HepG2 (cell line): ENCODE measurements at regions not wholly inside any gene's neighbourhood (a gene's known extent, or its start where the extent isn't known, plus 50 kb on each side); places are given as distances from the start of the nearest gene placed in this dataset.
A peak's percentile ranks its signal among the peaks of the same experiment; 100 is the strongest.

ENCODE experiments used
- FOXK1 ChIP-seq: sonication (generic); formaldehyde crosslinking; IDR thresholded peaks from 2 replicates; pipeline ENCODE4 v1.4.0; 2020; ENCODE audit warnings: low read depth, missing genetic modification reagents, borderline replicate concordance
- HNRNPK ChIP-seq: fragments of 200-400 bp; formaldehyde crosslinking; IDR thresholded peaks from 2 replicates; pipeline ENCODE4 v1.6.1; 2018; ENCODE audit warnings: low read length, low read depth, moderate library complexity, mild to moderate bottlenecking; ENCODE audit not compliant: poor library complexity, severe bottlenecking
- KAT2B ChIP-seq: fragments of 150-350 bp; IDR thresholded peaks from 2 replicates; pipeline ENCODE4 v1.6.1; 2014; ENCODE audit warnings: low read depth, low read length, borderline replicate concordance
- STAT5B ChIP-seq: sonication (generic); formaldehyde crosslinking; IDR thresholded peaks from 2 replicates; pipeline ENCODE4 v1.4.0; 2020; ENCODE audit warnings: missing genetic modification reagents
- U2AF1 ChIP-seq: fragments of 200-400 bp; formaldehyde crosslinking; optimal IDR thresholded peaks from 2 replicates; pipeline ENCODE3; 2017; ENCODE audit warnings: mild to moderate bottlenecking, low read depth, low read length
- ZBTB20 ChIP-seq: sonication (generic); formaldehyde crosslinking; IDR thresholded peaks from 2 replicates; pipeline ENCODE4 v1.8.1; 2023; ENCODE audit warnings: missing genetic modification reagents, low read depth, mild to moderate bottlenecking, borderline replicate concordance
- ZMYM3 ChIP-seq: sonication (generic); formaldehyde crosslinking; IDR thresholded peaks from 2 replicates; pipeline ENCODE4 v1.5.1; 2020; ENCODE audit warnings: mild to moderate bottlenecking, missing genetic modification reagents
- ZNF207 ChIP-seq: fragments of 450-650 bp; IDR thresholded peaks from 2 replicates; pipeline ENCODE4 v1.6.1; 2016; ENCODE audit warnings: antibody characterized with exemption, borderline replicate concordance
- ZNF33B ChIP-seq: sonication (generic); formaldehyde crosslinking; IDR thresholded peaks from 2 replicates; pipeline ENCODE4 v1.5.1; 2020; ENCODE audit warnings: mild to moderate bottlenecking, missing genetic modification reagents
- ZNF484 ChIP-seq: sonication (generic); formaldehyde crosslinking; IDR thresholded peaks from 2 replicates; pipeline ENCODE4 v1.5.1; 2020; ENCODE audit warnings: mild to moderate bottlenecking, low read depth, missing genetic modification reagents, borderline replicate concordance
- ZNF543 ChIP-seq: sonication (generic); formaldehyde crosslinking; IDR thresholded peaks from 2 replicates; pipeline ENCODE4 v1.4.0; 2020; ENCODE audit warnings: mild to moderate bottlenecking, missing genetic modification reagents
- TF ChIP-seq, protein P1 (sequence below): sonication (generic); formaldehyde crosslinking; IDR thresholded peaks from 2 replicates; pipeline ENCODE4 v1.8.1; 2023; ENCODE audit warnings: mild to moderate bottlenecking, moderate library complexity, missing genetic modification reagents
- TF ChIP-seq, protein P2 (sequence below): sonication (generic); formaldehyde crosslinking; IDR thresholded peaks from 2 replicates; pipeline ENCODE4 v1.5.0; 2020; ENCODE audit warnings: mild to moderate bottlenecking, missing genetic modification reagents
- TF ChIP-seq, protein P3 (sequence below): sonication (generic); IDR thresholded peaks from 2 replicates; pipeline ENCODE4 v1.6.1; 2016; ENCODE audit warnings: low read depth, borderline replicate concordance
- TF ChIP-seq, protein P4 (sequence below), 2 experiments: sonication (generic) in 1 of 2; formaldehyde crosslinking in 1 of 2; IDR thresholded peaks; 2 replicates each; pipeline versions ENCODE4 v1.6.1 to v1.9.0; 2014 to 2022; ENCODE audit warnings: antibody characterized with exemption in 1 of 2, borderline replicate concordance in 1 of 2, inconsistent platforms in 1 of 2, low read depth in 1 of 2, missing genetic modification reagents in 1 of 2
- TF ChIP-seq, protein P5 (sequence below): IDR thresholded peaks from 2 replicates; pipeline ENCODE4 v1.6.1; 2016; ENCODE audit warnings: low read depth, borderline replicate concordance

DNA sequence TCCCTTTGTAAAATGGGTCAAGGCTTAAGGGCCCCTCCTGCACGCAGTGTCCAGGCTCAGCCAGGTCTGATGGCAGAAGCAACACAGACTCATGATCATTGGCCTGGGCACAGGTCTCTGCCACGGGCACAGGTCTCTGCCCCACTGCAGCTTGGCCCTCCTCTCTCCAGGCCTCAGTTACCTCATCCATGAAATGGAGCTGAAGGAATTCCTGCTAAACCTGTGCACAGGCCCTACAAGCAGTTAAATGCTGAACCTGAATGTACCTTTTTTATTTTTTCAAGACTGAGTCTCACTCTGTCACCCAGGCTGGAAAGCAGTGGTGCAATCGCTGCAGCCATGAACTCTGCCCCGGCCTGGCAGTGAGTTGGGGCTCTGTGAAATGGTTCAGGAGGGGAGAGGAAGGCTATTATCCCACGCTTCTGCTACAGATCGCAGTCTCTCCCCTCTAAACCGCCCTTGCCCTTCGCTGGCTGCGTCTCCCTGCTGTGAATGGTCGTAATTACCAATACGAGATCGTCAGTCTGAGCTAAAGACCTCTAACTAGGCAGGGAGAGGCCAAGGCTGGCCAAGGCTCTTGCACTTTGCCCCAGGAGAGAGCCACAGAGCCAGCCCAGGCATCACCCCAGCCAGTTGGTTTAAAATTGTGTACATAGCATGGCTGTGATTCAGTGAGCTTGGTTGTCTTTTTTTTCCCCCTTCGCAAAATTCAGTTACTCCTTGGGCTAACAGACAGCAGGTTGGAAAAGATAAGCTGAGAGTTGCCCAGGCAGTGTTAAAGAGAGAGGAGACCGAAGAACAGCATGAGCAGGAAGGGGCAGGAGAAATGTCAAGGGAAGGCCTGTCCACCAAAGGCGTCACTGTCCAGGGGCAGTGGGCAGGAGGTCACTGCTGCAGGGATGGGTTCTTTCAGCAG is 93.0 kb upstream of the KCTD7 start (continued):
- TF ChIP-seq ZMYM3 (peak; percentile 99), ZNF543 (0 out of 2 replicates have a peak, but pooled peaks have one; percentile 32), ZNF207 (no peak), HNRNPK (no peak), STAT5B (no peak), FOXK1 (CRISPR knock-in tag) (peak; percentile 41; the same call in 1 of the 2 replicates), ZNF484 (no peak), U2AF1 (no peak), KAT2B (no peak), ZNF33B (no peak), ZBTB20 (CRISPR knock-in tag) (0 out of 2 replicates have a peak, but pooled peaks have one; percentile 15)
- TF ChIP-seq, protein P1, sequence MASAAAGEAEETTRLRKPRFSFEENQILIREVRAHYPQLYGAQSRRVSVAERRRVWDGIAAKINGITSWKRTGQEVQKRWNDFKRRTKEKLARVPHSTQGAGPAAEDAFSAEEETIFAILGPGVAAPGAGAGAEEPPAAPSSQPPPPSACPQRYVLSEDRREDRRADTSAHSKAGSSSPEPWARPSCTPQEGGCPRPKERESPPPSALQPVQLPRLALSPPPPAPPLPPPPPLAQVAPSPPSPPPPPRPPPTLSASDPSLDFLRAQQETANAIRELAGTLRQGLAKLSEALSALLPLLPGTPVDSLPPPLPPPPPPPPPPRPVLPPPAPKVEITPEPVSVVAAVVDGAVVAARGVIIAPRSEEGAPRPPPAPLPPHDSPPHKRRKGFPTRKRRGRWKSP (CRISPR knock-in tag) = 0 out of 2 replicates have a peak, but pooled peaks have one; percentile 39
- TF ChIP-seq, protein P2, sequence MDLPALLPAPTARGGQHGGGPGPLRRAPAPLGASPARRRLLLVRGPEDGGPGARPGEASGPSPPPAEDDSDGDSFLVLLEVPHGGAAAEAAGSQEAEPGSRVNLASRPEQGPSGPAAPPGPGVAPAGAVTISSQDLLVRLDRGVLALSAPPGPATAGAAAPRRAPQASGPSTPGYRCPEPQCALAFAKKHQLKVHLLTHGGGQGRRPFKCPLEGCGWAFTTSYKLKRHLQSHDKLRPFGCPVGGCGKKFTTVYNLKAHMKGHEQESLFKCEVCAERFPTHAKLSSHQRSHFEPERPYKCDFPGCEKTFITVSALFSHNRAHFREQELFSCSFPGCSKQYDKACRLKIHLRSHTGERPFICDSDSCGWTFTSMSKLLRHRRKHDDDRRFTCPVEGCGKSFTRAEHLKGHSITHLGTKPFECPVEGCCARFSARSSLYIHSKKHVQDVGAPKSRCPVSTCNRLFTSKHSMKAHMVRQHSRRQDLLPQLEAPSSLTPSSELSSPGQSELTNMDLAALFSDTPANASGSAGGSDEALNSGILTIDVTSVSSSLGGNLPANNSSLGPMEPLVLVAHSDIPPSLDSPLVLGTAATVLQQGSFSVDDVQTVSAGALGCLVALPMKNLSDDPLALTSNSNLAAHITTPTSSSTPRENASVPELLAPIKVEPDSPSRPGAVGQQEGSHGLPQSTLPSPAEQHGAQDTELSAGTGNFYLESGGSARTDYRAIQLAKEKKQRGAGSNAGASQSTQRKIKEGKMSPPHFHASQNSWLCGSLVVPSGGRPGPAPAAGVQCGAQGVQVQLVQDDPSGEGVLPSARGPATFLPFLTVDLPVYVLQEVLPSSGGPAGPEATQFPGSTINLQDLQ (CRISPR knock-in tag) = no peak
- TF ChIP-seq, protein P3, sequence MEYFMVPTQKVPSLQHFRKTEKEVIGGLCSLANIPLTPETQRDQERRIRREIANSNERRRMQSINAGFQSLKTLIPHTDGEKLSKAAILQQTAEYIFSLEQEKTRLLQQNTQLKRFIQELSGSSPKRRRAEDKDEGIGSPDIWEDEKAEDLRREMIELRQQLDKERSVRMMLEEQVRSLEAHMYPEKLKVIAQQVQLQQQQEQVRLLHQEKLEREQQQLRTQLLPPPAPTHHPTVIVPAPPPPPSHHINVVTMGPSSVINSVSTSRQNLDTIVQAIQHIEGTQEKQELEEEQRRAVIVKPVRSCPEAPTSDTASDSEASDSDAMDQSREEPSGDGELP = no peak
- TF ChIP-seq, protein P4, sequence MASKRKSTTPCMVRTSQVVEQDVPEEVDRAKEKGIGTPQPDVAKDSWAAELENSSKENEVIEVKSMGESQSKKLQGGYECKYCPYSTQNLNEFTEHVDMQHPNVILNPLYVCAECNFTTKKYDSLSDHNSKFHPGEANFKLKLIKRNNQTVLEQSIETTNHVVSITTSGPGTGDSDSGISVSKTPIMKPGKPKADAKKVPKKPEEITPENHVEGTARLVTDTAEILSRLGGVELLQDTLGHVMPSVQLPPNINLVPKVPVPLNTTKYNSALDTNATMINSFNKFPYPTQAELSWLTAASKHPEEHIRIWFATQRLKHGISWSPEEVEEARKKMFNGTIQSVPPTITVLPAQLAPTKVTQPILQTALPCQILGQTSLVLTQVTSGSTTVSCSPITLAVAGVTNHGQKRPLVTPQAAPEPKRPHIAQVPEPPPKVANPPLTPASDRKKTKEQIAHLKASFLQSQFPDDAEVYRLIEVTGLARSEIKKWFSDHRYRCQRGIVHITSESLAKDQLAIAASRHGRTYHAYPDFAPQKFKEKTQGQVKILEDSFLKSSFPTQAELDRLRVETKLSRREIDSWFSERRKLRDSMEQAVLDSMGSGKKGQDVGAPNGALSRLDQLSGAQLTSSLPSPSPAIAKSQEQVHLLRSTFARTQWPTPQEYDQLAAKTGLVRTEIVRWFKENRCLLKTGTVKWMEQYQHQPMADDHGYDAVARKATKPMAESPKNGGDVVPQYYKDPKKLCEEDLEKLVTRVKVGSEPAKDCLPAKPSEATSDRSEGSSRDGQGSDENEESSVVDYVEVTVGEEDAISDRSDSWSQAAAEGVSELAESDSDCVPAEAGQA (IDR thresholded peaks at IDR 0.05; ENCODE audit: low read depth) = no peak
- TF ChIP-seq, protein P4 (CRISPR knock-in tag; IDR thresholded peaks at IDR 0.05; ENCODE audit: borderline replicate concordance) = no peak
- TF ChIP-seq, protein P5, sequence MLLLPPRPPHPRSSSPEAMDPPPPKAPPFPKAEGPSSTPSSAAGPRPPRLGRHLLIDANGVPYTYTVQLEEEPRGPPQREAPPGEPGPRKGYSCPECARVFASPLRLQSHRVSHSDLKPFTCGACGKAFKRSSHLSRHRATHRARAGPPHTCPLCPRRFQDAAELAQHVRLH = no peak
